ENCODE measurements at regions not wholly inside any gene's neighbourhood (a gene's known extent, or its start where the extent isn't known, plus 50 kb on each side); places are given as distances from the start of the nearest gene placed in this dataset.
A peak's percentile ranks its signal among the peaks of the same experiment; 100 is the strongest.

DNA sequence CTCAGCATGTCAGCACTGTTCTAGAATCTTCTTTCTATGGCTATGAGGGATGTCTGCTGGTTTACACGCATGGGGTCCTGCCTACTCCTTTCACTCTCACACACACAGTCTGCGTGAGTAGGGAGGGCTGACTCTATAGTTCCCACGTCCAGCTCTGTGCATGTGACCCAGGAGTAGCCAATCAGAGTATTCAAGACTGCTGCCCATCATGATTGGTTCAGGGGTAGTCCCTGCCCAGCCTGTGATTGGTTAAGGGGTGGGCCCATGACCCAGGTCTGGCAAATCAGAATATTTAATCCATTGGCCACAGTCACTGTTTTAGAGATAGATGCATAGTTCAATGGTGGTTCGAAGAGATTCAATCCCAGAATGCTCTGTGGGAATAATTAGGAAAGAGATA is 151.3 kb upstream of the IRX3 start:
- no peak for DNase-seq (ENCODE audit: low read depth)

- DNase-seq (ENCODE audit: low read depth): no peak
Observed at GRCh38 chr16:54437401-54437800, 150.8 kb upstream of the IRX3 start.

- DNase-seq (ENCODE audit: low read depth): no peak
Observed at GRCh38 chr16:54436346-54436745, 149.8 kb upstream of the IRX3 start.

GRCh38 chr16:54434859-54435258 is 148.3 kb upstream of the IRX3 start:
- DNase-seq (ENCODE audit: low read depth): no peak

- DNase-seq (ENCODE audit: low read depth): no peak
Observed at GRCh38 chr16:54432897-54433229, 146.3 kb upstream of the IRX3 start.

- DNase-seq (ENCODE audit: low read depth): no peak
Observed at GRCh38 chr16:54431997-54432896, 145.7 kb upstream of the IRX3 start.

- DNase-seq (ENCODE audit: low read depth): peak; percentile 13
Observed at GRCh38 chr16:54431041-54431996, 144.7 kb upstream of the IRX3 start.

- DNase-seq (ENCODE audit: low read depth): peak; percentile 73
Observed at GRCh38 chr16:54430491-54431030, 144.0 kb upstream of the IRX3 start.

- no peak for DNase-seq (ENCODE audit: low read depth)
Observed at GRCh38 chr16:54429029-54429428, 142.4 kb upstream of the IRX3 start.

DNA sequence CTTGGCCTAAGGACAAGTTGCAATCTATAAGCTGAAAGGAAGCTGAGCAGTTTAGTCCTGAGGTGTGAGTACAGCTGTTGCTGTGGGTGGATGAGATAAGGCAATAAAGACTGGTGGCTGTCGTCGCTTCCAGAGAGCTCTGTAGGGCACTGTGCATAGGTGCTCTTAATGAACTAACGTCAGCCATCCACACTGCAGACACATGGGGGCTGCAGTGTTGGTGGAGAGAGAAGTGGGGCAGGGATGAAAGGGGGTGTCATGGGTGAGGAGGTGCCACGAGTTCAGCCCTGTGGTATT is 139.9 kb upstream of the IRX3 start:
- DNase-seq (ENCODE audit: low read depth): no peak

- no peak for DNase-seq (ENCODE audit: low read depth)
Observed at GRCh38 chr16:54425681-54426552, 139.3 kb upstream of the IRX3 start.

DNA sequence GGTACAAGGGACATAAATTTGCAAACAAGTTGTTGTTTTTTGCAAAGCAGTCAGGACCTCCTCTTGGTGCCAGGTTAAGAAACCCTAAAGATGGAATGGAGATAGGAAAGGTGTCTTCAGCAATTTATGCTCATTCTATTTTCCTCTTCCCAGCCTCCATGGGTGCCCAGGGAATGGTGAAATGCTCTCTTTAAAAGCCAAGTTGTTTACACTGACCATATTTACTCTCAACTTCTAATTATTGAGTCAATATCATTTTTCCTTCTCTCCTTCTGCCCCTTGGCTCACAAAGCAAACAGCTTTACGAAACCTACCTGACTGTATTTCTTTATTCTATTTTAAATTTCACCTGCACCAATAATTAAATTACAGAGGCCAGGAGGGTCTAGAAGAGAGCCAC is 138.5 kb upstream of the IRX3 start:
- DNase-seq (ENCODE audit: low read depth): no peak

- no peak for DNase-seq (ENCODE audit: low read depth)
Observed at GRCh38 chr16:54424043-54424451, 137.5 kb upstream of the IRX3 start.

GRCh38 chr16:54422569-54422978 is 136.0 kb upstream of the IRX3 start:
- DNase-seq (ENCODE audit: low read depth): no peak

- no peak for DNase-seq (ENCODE audit: low read depth)
Observed at GRCh38 chr16:54422159-54422558, 135.6 kb upstream of the IRX3 start.

DNA sequence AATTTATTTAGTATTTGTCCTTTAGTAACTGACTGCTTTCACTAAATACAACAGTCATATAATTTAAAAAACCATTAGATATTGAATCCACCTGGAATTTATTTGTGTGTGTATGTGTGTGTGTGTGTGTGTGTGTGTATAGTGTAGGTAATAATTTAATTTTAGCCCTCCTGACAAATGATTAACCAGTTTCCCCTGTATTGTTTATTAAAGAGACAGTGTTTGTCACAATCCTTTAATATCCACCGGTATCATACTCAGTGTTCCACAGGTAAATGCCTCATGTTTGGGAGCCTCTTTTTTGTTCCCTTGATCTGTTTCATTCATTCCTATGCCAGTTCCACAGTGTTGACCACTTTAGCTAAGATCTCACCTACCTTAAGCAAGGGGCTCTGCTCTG is 134.6 kb upstream of the IRX3 start:
- no peak for DNase-seq (ENCODE audit: low read depth)

DNA sequence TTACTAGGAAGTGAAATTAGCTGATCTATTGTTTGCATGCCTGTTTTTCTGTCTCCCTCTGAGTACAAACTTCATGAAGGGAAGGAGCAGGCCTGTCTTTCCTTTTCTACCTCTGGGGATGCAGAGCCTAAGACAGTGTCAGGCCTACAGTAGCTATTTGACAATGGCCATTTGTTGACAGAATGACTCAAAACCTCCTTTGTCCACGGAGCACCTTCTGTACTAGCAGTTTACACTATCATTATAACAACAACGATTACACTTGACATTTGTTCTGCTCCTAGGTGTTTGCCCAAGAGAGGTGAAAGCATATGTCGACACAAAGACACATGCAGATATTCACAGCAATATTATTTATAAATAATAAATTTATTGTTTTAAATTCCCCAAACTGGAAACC is 132.3 kb upstream of the IRX3 start:
- no peak for DNase-seq (ENCODE audit: low read depth)

DNA sequence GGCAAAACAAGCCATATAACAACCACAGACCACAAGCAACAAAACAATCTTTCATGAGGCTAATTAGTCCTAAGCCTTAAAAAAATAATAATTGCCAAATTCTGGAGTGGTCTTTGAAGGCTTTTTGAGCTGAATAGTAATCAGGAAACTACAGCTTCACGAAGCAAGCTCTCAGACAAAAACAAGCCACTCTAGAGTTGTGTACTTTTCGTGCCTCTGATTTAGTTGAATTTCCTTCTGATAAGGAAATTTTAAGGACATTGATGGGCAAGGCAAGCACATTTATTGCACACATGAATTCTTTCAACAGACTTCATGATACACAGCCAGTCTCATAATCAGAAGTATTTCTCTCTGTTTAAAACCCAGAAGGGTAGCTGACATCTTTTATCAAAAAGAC is 130.8 kb upstream of the IRX3 start:
- DNase-seq (ENCODE audit: low read depth): no peak

DNA sequence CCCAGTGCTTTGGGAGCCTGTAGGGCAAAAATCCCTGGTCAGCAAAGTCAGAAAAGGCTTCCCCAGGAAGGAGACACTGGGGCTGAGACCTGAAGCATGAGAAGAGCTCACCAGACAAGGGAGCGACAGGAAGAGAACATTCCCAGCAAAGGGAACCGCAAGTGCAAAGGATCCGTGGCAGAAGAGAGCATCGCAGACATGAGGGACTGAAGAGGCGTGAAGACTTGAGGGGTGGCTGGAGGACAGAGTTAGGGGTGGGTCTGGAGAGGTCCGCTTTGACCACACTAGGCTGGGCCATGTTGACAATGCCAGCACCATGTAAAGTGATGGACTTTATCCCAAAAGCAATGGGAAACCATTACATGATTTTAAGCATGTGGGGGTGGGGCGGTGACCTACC is 128.1 kb upstream of the IRX3 start:
- no peak for DNase-seq (ENCODE audit: low read depth)

DNA sequence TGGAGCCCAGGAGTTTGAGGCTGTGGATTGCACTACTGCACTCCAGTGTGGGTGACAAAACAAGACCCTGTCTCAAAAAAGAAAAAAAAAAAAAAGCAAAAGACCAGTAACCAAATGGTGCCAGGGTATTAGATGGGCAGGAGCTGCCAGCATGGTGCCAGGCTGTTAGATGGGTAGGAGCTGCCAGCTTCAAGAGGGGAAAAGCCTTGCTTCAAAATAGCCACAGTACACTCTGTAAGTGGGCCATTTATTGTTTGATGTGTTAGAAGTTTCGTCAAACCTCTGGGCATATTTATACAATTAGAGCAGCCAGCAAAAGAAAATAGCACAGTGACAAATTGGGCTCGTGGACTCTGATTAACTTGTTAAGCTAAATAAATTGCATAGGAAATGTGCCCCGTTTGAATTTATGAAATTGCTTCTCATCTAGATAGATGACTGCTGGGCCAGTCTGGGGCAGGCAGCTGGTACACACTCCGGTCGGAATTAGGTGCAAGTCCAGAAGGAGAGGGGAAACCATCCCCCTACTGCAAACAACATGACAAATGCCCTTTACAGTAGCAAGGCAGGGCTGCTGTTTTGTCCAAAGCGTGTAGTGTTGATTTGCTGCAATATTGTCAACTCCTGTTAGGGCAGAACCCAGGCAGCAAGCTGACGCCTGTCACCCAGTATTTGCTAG is 126.3 kb upstream of the IRX3 start:
- no peak for DNase-seq (ENCODE audit: low read depth)

DNA sequence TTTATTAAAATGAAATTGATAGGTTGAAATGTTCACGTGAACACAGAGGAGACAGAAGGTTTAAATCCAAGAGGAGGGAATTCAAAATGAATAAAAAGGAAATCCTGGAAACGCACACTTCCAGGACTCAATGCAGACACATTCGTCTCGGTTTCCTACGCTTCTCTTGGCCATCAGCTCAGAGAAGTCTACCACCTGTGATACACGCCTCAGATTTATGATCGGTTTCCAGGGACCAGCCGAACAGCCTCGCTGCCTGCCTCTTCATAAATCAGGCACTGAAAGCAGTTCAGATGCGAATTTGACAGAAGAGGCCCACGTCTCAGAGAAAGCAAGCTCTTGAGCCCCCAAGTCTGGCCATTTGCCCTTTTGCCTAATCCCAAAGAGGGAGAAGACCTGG is 125.5 kb upstream of the IRX3 start:
- no peak for DNase-seq (ENCODE audit: low read depth)
